Calu3 (cell line): ENCODE measurements at regions not wholly inside any gene's neighbourhood (a gene's known extent, or its start where the extent isn't known, plus 50 kb on each side); places are given as distances from the start of the nearest gene placed in this dataset.

Source experiments
- BruUV-seq: library from RNA; stranded (reverse); fragments of 400-500 nt; replicated peaks from 2 replicates; lab custom pipeline; 2021; lab: Mats Ljungman, UMichigan
- CTCF ChIA-PET: fragments of 300-600 bp; sonication (Branson Sonifier 250); formaldehyde crosslinking; loops from one replicate; lab custom pipeline; 2022; ENCODE audit warnings: antibody characterized with exemption; lab: Charles Lee
- DNase-seq: peaks from one replicate; pipeline ENCODE4 v3.0.0; 2022
- H3K27ac Mint-ChIP-seq: one replicate; pipeline ENCODE4 v1.8.0; 2022; ENCODE audit warnings: mixed read lengths; ENCODE audit not compliant: unreplicated experiment
- H3K27me3 Mint-ChIP-seq: one replicate; pipeline ENCODE4 v1.8.0; 2022; ENCODE audit warnings: mixed read lengths; ENCODE audit not compliant: unreplicated experiment
- H3K36me3 Mint-ChIP-seq: one replicate; pipeline ENCODE4 v1.8.0; 2022; ENCODE audit warnings: mild to moderate bottlenecking, moderate library complexity, mixed read lengths; ENCODE audit not compliant: insufficient read depth, unreplicated experiment
- H3K4me1 Mint-ChIP-seq: one replicate; pipeline ENCODE4 v1.8.0; 2022; ENCODE audit warnings: mild to moderate bottlenecking, low read depth, mixed read lengths; ENCODE audit not compliant: unreplicated experiment
- H3K4me3 Mint-ChIP-seq: one replicate; pipeline ENCODE4 v1.8.0; 2022; ENCODE audit warnings: mild to moderate bottlenecking, low read depth, moderate library complexity, mixed read lengths; ENCODE audit not compliant: unreplicated experiment
- H3K9me3 Mint-ChIP-seq: one replicate; pipeline ENCODE4 v1.8.0; 2022; ENCODE audit warnings: low read depth, mixed read lengths; ENCODE audit not compliant: unreplicated experiment
- intact Hi-C: fragments of 100-400 bp; cut with micrococcal nuclease; formaldehyde crosslinking; loops from one replicate; pipeline ENCODE4 v1.10.0; 2022; ENCODE audit not compliant: unreplicated experiment
- TF ChIP-seq, protein P1 (sequence below): fragments of 200-600 bp; IDR thresholded peaks from one replicate; pipeline ENCODE4 v1.8.0; 2022; ENCODE audit warnings: antibody characterized with exemption; ENCODE audit not compliant: unreplicated experiment

GRCh38 chr4:106869551-106869950 lies 166.6 kb downstream of the DKK2 start:
- BruUV-seq, result no TSS peak
- no peak for DNase-seq

GRCh38 chr4:106868381-106869035 lies 167.6 kb downstream of the DKK2 start:
- TF ChIP-seq, protein P1, sequence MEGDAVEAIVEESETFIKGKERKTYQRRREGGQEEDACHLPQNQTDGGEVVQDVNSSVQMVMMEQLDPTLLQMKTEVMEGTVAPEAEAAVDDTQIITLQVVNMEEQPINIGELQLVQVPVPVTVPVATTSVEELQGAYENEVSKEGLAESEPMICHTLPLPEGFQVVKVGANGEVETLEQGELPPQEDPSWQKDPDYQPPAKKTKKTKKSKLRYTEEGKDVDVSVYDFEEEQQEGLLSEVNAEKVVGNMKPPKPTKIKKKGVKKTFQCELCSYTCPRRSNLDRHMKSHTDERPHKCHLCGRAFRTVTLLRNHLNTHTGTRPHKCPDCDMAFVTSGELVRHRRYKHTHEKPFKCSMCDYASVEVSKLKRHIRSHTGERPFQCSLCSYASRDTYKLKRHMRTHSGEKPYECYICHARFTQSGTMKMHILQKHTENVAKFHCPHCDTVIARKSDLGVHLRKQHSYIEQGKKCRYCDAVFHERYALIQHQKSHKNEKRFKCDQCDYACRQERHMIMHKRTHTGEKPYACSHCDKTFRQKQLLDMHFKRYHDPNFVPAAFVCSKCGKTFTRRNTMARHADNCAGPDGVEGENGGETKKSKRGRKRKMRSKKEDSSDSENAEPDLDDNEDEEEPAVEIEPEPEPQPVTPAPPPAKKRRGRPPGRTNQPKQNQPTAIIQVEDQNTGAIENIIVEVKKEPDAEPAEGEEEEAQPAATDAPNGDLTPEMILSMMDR, result no peak
- intact Hi-C loops, result no loop called here
- H3K27ac Mint-ChIP-seq, result peak overlapping the region; percentile 43
- peaks cover 18% of the 10 kb centered on the region for H3K4me1 Mint-ChIP-seq
- DNase-seq, result no peak
- no TSS peak for BruUV-seq
- no peaks in the 10 kb centered on the region for H3K27me3 Mint-ChIP-seq
- H3K9me3 Mint-ChIP-seq, result no peaks in the 10 kb centered on the region
- CTCF ChIA-PET, result interaction anchor here (0.9 kb wide), 1 partner anchor 13 kb away, joined by 3 read pairs; no protein-coding TSS in a partner anchor
- H3K4me3 Mint-ChIP-seq, result no peak overlapping the region
- no peaks in the 10 kb centered on the region for H3K36me3 Mint-ChIP-seq

More at GRCh38 chr4:106869551-106869950, 166.6 kb downstream of the DKK2 start:
- Mint-ChIP-seq H3K27ac (no peak overlapping the region), H3K36me3 (no peaks in the 10 kb centered on the region), H3K4me1 (peaks cover 18% of the 10 kb centered on the region), H3K27me3 (no peaks in the 10 kb centered on the region), H3K9me3 (peaks cover under 1% of the 10 kb centered on the region), H3K4me3 (no peak overlapping the region)
- CTCF ChIA-PET, result no interaction called here
- TF ChIP-seq, protein P1, result no peak
- intact Hi-C loops, result no loop called here

GRCh38 chr4:106864231-106864630 lies 171.9 kb downstream of the DKK2 start:
- no peaks in the 10 kb centered on the region for H3K27me3 Mint-ChIP-seq
- no peak overlapping the region for H3K27ac Mint-ChIP-seq
- TF ChIP-seq, protein P1, result no peak
- intact Hi-C loops, result no loop called here
- CTCF ChIA-PET, result no interaction called here
- no peaks in the 10 kb centered on the region for H3K9me3 Mint-ChIP-seq
- no TSS peak for BruUV-seq
- DNase-seq, result no peak
- H3K36me3 Mint-ChIP-seq, result no peaks in the 10 kb centered on the region
- H3K4me1 Mint-ChIP-seq, result peaks cover 9% of the 10 kb centered on the region
- no peak overlapping the region for H3K4me3 Mint-ChIP-seq

DNA sequence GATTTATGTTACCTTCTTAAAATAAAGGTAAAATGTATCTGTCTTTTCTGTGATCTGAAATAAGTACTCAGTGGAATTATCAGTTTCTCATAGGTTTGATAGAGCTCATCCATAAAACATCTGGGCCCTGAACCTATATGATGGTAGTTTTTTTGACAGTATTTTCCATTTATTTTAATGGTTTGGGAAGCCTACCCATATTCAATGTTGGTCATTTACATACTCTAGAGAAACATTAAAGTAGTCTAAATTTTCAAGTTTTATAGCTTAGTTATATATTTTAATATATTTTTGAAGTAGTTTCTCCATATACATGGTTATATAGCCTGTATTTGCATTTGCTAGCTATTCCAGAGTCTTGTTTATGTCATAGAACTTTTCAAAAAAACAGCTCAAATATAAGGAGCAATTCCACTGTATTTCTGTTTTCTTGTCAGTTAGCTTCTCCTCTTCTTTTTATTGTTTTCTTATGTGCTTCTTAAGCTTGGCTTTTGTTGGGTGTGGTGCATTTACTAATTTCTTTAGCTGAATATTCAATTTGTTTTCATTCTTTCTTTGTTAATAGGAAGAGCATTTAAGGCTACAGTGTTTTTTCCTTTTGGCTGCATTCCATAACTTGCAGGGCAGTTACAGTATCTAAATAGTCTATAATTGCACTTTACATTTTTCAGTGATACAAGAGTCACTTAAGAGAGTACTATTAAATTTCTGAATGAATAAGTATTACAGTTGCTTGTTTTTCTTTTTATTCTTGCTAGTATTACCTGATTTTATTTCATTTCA lies 181.4 kb downstream of the DKK2 start:
- Mint-ChIP-seq H3K4me3 (no peak overlapping the region), H3K27ac (no peak overlapping the region), H3K27me3 (no peaks in the 10 kb centered on the region), H3K4me1 (no peaks in the 10 kb centered on the region), H3K9me3 (no peaks in the 10 kb centered on the region), H3K36me3 (no peaks in the 10 kb centered on the region)
- TF ChIP-seq, protein P1, result no peak
- no peak for DNase-seq
- intact Hi-C loops, result no loop called here
- no TSS peak for BruUV-seq
- CTCF ChIA-PET, result no interaction called here
